HCEC 1CT (cell line): ENCODE measurements at regions not wholly inside any gene's neighbourhood (a gene's known extent, or its start where the extent isn't known, plus 50 kb on each side); places are given as distances from the start of the nearest gene placed in this dataset.
A peak's percentile ranks its signal among the peaks of the same experiment; 100 is the strongest.

Experiments used
- DNase-seq: peaks from one replicate; pipeline ENCODE4 v3.0.0-alpha.2; 2017

- peak; percentile 12 for DNase-seq
Observed at GRCh38 chr1:234535763-234536515, 57.0 kb upstream of the TARBP1 start.

GRCh38 chr1:234535218-234535617, 56.2 kb upstream of the TARBP1 start:
- DNase-seq = no peak

- peak; percentile 89 for DNase-seq
Observed at GRCh38 chr1:234533975-234534876, 55.2 kb upstream of the TARBP1 start.

GRCh38 chr1:234533034-234533891, 54.3 kb upstream of the TARBP1 start:
- DNase-seq = peak; percentile 97

- DNase-seq = no peak
Observed at GRCh38 chr1:234532503-234532922, 53.5 kb upstream of the TARBP1 start.

GRCh38 chr1:234531151-234531635, 52.2 kb upstream of the TARBP1 start:
- peak; percentile 41 for DNase-seq

GRCh38 chr1:234530672-234531071, 51.7 kb upstream of the TARBP1 start:
- DNase-seq = no peak

- no peak for DNase-seq
Observed at GRCh38 chr1:234529950-234530237, 50.9 kb upstream of the TARBP1 start.

GRCh38 chr1:234529095-234529949, 50.3 kb upstream of the TARBP1 start:
- no peak for DNase-seq
